T-cell (primary cell): ENCODE measurements at regions not wholly inside any gene's neighbourhood (a gene's known extent, or its start where the extent isn't known, plus 50 kb on each side); places are given as distances from the start of the nearest gene placed in this dataset.

Experiments
- ATAC-seq, 4 experiments: fragments of 200-7000 bp in 3 of 4; fragments of 150-1000 bp in 1 of 4; cut with Tn5 transposase; replicated peaks in 1 of 4; 1 replicate in 3 of 4; 2 replicates in 1 of 4; pipeline ENCODE4 v1.10.0; 2021; ENCODE audit warnings: moderate library complexity in 3 of 4, mild to moderate bottlenecking in 2 of 4, moderate number of reproducible peaks in 1 of 4
- CTCF ChIA-PET, 2 donors: fragments of 300-600 bp; sonication (Branson Sonifier 250); formaldehyde crosslinking; loops; one replicate each; lab custom pipeline; 2022; ENCODE audit warnings: antibody characterized with exemption in 2 of 2; lab: Charles Lee
- POLR2A ChIA-PET, 2 donors: fragments of 300-600 bp; sonication (Branson Sonifier 250); formaldehyde crosslinking; loops; one replicate each; lab custom pipeline; 2022; ENCODE audit warnings: antibody characterized with exemption in 2 of 2; lab: Charles Lee
- DNase-seq, 35 experiments: peaks; one replicate each; pipeline versions ENCODE4 v3.0.0 to v3.0.0-alpha.2; 2013 to 2023
- H3K27ac ChIP-seq: one replicate; pipeline ENCODE4 v1.5.1; 2013; ENCODE audit warnings: low read length
- H3K27me3 ChIP-seq, 2 experiments: replicated peaks in 1 of 2; 1 replicate in 1 of 2; 2 replicates in 1 of 2; pipeline versions ENCODE4 v1.6.1 to v1.7.0; 2013; ENCODE audit warnings: low read length in 1 of 2, mixed read lengths in 1 of 2; ENCODE audit not compliant: control insufficient read depth in 2 of 2, insufficient read depth in 2 of 2; ENCODE audit errors: extremely low read depth in 1 of 2
- H3K36me3 ChIP-seq, 2 donors: 1 replicate in 1 of 2; 2 replicates in 1 of 2; pipeline versions ENCODE4 v1.6.1 to v1.7.0; 2013; ENCODE audit warnings: low read length in 1 of 2; ENCODE audit not compliant: control insufficient read depth in 2 of 2, insufficient read depth in 1 of 2; ENCODE audit errors: extremely low read depth in 1 of 2
- H3K4me1 ChIP-seq, 2 experiments: 1 replicate in 1 of 2; 2 replicates in 1 of 2; pipeline versions ENCODE4 v1.6.1 to v1.7.0; 2013; ENCODE audit warnings: low read length in 2 of 2, mixed read lengths in 1 of 2; ENCODE audit not compliant: insufficient read depth in 2 of 2, control insufficient read depth in 1 of 2; ENCODE audit errors: extremely low read depth in 1 of 2
- H3K4me3 ChIP-seq, 2 donors: 1 replicate in 1 of 2; 2 replicates in 1 of 2; pipeline versions ENCODE4 v1.5.1 to v1.7.0; 2013; ENCODE audit warnings: mild to moderate bottlenecking in 2 of 2, low read length in 1 of 2, moderate library complexity in 1 of 2; ENCODE audit not compliant: control insufficient read depth in 1 of 2; ENCODE audit errors: extremely low read depth in 1 of 2
- H3K9me3 ChIP-seq: 2 replicates; pipeline ENCODE4 v1.7.0; 2013
- H3K27ac Mint-ChIP-seq, 2 donors: one replicate each; pipeline ENCODE4 v1.8.0; 2020 to 2021; ENCODE audit warnings: mild to moderate bottlenecking in 2 of 2, mixed read lengths in 2 of 2
- H3K27me3 Mint-ChIP-seq, 2 donors: one replicate each; pipeline ENCODE4 v1.8.0; 2021 to 2022; ENCODE audit warnings: mixed read lengths in 2 of 2
- H3K36me3 Mint-ChIP-seq: one replicate; pipeline ENCODE4 v1.8.0; 2021; ENCODE audit warnings: mixed read lengths
- H3K4me1 Mint-ChIP-seq, 3 donors: one replicate each; pipeline ENCODE4 v1.8.0; 2020 to 2022; ENCODE audit warnings: mixed read lengths in 3 of 3, mild to moderate bottlenecking in 1 of 3
- H3K4me3 Mint-ChIP-seq, 3 donors: one replicate each; pipeline ENCODE4 v1.8.0; 2020 to 2022; ENCODE audit warnings: mild to moderate bottlenecking in 3 of 3, mixed read lengths in 3 of 3, moderate library complexity in 3 of 3
- H3K9me3 Mint-ChIP-seq, 3 donors: one replicate each; pipeline ENCODE4 v1.8.0; 2020 to 2022; ENCODE audit warnings: mixed read lengths in 3 of 3
- WGBS: methylation state at CpG from one replicate; pipeline ENCODE4 v1.1.5; 2013; ENCODE audit warnings: missing lambda C conversion rate; ENCODE audit not compliant: insufficient coverage; 5-methylcytosine and 5-hydroxymethylcytosine counted together

DNA sequence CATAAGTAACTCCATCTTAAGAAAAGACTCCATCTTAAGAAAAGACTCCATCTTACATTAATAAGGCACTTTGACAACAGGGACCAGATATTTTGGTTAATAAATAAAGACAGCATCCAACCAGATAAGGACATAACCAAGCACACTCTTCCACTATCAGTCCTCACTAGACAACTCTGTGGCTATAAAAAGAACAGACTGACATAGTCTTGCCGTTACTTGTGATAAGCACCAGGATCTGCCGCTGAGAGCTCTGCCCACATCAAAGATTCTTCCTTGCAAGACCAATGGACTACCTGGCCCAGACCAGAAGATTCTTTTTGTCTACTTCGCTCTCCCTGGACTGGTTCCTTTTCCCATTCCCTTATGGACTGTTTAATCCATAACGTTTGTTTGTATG, 667.4 kb downstream of the NYAP2 start:
- Mint-ChIP-seq H3K27ac (no peak overlapping the region), H3K4me3 (no peak overlapping the region), H3K4me1 (no peaks in the 10 kb centered on the region), H3K9me3 (no peaks in the 10 kb centered on the region), H3K36me3 (no peaks in the 10 kb centered on the region), H3K27me3 (no peaks in the 10 kb centered on the region)
- ATAC-seq (no peak), DNase-seq (no peak)
- Histone ChIP-seq H3K27ac (no peak overlapping the region), H3K27me3 (no peaks in the 10 kb centered on the region), H3K9me3 (no peaks in the 10 kb centered on the region), H3K4me3 (no peak overlapping the region), H3K4me1 (no peaks in the 10 kb centered on the region), H3K36me3 (no peaks in the 10 kb centered on the region)
- ChIA-PET CTCF (no interaction called here), POLR2A (no interaction called here)
- 53% methylated on average over 2 of the region's 4 CpGs for WGBS

DNA sequence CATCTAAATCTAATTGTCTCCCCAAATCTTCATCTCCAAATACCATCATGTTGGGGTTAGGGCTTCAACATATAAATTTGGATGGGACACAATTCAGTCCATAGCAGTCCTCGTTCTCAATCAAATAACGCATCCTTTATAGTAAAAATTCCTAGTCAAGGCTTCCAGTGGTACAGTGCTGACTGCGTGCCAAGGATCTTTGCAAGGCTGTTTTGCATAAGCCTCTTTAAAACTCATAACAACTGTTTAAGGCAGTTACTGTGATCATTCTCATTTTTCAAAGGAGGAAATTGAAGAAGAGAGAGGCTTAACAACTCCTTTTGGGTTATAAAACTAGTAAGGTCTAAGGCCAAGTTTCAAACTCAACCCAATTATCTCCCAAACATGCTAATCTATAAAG, 666.9 kb downstream of the NYAP2 start:
- no CpG with 5 or more reads among the region's 3 CpGs for WGBS
- no peak overlapping the region for H3K4me3 ChIP-seq
- CTCF ChIA-PET, result no interaction called here

DNA sequence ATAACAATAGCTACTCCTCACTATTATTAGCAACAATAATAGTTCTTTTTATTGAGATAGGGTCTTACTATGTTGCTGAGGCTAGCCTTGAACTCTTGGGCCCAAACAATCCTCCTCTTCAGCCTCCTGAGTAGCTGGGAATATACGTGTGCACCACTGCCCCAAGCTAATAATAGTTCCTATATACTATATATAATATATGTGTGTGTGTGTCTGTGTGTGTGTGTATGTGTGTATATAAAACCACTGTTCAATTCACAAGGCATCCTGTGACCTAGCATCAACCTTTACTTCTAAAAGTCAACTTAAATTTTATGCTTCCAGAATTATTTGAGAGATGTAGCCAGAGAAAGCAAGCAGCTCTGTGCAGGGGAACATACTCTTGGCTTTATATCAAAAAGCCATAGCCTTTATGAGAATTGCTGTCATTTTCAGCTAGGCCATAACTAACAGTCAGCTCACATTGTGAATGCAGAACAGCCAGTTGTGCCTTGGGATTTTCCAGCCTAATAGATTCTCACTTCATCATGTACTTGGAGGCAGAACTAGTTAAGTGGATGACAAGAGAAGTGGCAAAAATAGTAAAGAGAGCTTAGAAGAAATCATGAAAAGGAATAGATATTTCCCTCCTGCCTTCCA, 665.5 kb downstream of the NYAP2 start:
- DNase-seq (no peak), ATAC-seq (no peak)
- Mint-ChIP-seq H3K4me3 (no peak overlapping the region), H3K36me3 (no peaks in the 10 kb centered on the region), H3K27ac (no peak overlapping the region), H3K27me3 (no peaks in the 10 kb centered on the region), H3K4me1 (no peaks in the 10 kb centered on the region), H3K9me3 (no peaks in the 10 kb centered on the region)
- Histone ChIP-seq H3K36me3 (no peaks in the 10 kb centered on the region), H3K27ac (no peak overlapping the region), H3K27me3 (no peaks in the 10 kb centered on the region), H3K9me3 (no peaks in the 10 kb centered on the region), H3K4me3 (no peak overlapping the region), H3K4me1 (no peaks in the 10 kb centered on the region)
- WGBS, result no CpG with 5 or more reads among the region's 1 CpG
- ChIA-PET POLR2A (no interaction called here), CTCF (no interaction called here)

More for the DNA sequence above, 666.9 kb downstream of the NYAP2 start:
- no peaks in the 10 kb centered on the region for H3K27me3 ChIP-seq
- ATAC-seq, result no peak
- no peak overlapping the region for H3K4me3 Mint-ChIP-seq
- H3K4me1 Mint-ChIP-seq, result no peaks in the 10 kb centered on the region
- no peaks in the 10 kb centered on the region for H3K36me3 ChIP-seq
- no peak overlapping the region for H3K27ac Mint-ChIP-seq
- no peaks in the 10 kb centered on the region for H3K27me3 Mint-ChIP-seq
- H3K9me3 ChIP-seq, result no peaks in the 10 kb centered on the region
- POLR2A ChIA-PET, result no interaction called here
- no peaks in the 10 kb centered on the region for H3K36me3 Mint-ChIP-seq
- no peaks in the 10 kb centered on the region for H3K9me3 Mint-ChIP-seq
- no peaks in the 10 kb centered on the region for H3K4me1 ChIP-seq
- no peak for DNase-seq
- no peak overlapping the region for H3K27ac ChIP-seq

DNA sequence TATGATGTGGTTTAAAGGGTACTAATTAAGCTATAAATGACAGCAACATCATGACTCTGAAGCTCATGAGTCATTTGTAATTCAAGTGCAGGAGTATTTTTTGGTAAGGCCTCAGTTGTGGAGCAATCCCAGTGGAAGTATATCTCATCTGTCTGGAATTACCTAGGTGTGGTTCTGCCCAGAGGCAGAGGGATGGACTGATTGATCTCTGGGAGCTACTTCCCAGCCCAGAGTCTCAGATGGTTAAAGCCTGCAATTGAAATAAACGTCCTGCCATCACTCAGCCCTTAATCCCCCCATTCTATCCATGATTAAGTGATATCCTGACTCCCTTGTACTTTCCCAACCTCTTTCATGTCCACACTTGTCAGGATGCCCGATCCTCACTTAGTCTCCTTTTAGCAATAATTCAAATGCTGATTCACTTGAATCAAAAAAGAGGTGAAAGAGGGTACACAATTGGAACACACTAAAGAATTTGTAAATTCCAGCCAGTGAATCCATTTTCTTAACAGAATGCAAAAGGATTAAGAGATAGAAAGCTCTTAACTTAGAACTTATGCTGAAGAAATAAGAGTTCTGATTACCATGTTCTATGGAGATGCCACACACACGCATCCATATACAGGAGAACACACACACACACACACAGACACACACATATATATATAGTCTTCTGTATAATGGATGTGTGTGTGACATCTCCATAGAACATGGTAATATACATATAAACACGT, 664.4 kb downstream of the NYAP2 start:
- no peaks in the 10 kb centered on the region for H3K36me3 Mint-ChIP-seq
- no peak for DNase-seq
- H3K27me3 Mint-ChIP-seq, result peaks cover 0 to 7% of the 10 kb centered on the region in 2 donors
- H3K4me1 Mint-ChIP-seq, result no peaks in the 10 kb centered on the region
- no peaks in the 10 kb centered on the region for H3K9me3 Mint-ChIP-seq
- Histone ChIP-seq H3K27me3 (no peaks in the 10 kb centered on the region), H3K36me3 (no peaks in the 10 kb centered on the region), H3K4me3 (no peak overlapping the region), H3K4me1 (no peaks in the 10 kb centered on the region), H3K27ac (no peak overlapping the region), H3K9me3 (no peaks in the 10 kb centered on the region)
- no peak overlapping the region for H3K4me3 Mint-ChIP-seq
- ChIA-PET CTCF (no interaction called here), POLR2A (no interaction called here)
- 29% methylated on average over 1 of the region's 4 CpGs for WGBS
- no peak for ATAC-seq
- H3K27ac Mint-ChIP-seq, result no peak overlapping the region

DNA sequence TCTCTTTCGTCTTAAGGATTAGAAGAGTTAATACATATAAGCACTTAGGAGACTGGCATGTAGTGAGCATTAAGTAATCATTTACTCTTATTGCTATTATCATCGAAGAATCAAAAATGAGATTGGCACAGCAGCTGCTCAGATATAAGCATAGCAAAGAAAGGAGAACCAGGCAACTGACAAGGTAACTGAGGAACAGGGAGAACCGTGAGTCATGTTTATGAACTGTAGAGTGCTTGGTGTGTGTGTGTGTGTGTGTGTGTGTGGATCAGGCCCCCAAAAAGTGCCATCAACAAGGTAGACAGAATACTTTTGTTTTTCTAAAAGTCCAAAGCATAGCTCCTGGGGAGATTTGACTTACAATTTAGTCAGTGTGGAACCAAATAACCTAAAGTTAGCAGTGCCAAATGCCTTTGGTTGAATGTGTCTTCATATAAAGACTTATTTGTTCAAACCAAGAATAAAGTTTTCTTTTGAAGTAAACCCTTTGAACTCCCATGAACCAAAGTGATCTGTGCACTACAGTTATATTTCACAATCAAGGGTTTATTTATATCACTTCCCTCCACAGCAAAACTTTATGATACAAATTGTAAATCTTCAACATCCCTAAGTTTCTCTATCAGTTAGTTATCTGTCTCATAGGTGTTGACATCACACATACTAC, 660.6 kb downstream of the NYAP2 start:
- Mint-ChIP-seq H3K4me3 (no peak overlapping the region), H3K27ac (no peak overlapping the region), H3K4me1 (no peaks in the 10 kb centered on the region), H3K36me3 (no peaks in the 10 kb centered on the region), H3K9me3 (no peaks in the 10 kb centered on the region), H3K27me3 (peaks cover 0 to 7% of the 10 kb centered on the region in 2 donors)
- Histone ChIP-seq H3K36me3 (no peaks in the 10 kb centered on the region), H3K27me3 (no peaks in the 10 kb centered on the region), H3K27ac (no peak overlapping the region), H3K4me1 (no peaks in the 10 kb centered on the region), H3K9me3 (no peaks in the 10 kb centered on the region), H3K4me3 (no peak overlapping the region)
- POLR2A ChIA-PET, result no interaction called here
- no peak for ATAC-seq
- 67% methylated on average over 1 of the region's 3 CpGs for WGBS
- CTCF ChIA-PET, result interaction anchor here in 1 of 2 donors (0.6 kb wide), 1 partner anchor 60 kb away, joined by 3 read pairs; no protein-coding TSS in a partner anchor
- DNase-seq, result no peak

DNA sequence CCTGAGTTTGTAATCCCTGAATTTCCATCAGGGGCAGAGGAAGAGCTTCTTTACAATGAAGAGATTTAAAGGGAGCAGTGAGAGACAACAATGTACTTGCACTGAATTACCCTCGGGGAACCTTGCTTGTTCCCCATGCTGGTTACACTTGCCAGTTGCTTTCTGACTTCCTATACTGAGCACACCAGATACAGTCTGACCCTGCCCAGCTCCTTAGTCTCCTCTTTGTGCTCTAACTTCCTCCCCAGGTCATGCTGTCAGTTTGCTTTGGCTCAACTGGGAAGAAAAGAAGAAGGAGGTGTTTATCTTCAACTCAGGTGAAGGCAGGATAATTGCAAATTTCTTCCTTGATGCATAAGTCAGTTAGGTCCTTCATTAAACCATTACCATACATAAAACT, 658.4 kb downstream of the NYAP2 start:
- no peaks in the 10 kb centered on the region for H3K36me3 Mint-ChIP-seq
- DNase-seq (no peak), ATAC-seq (no peak)
- Histone ChIP-seq H3K9me3 (no peaks in the 10 kb centered on the region), H3K27ac (no peak overlapping the region), H3K4me3 (no peak overlapping the region), H3K4me1 (no peaks in the 10 kb centered on the region), H3K27me3 (no peaks in the 10 kb centered on the region), H3K36me3 (no peaks in the 10 kb centered on the region)
- no peaks in the 10 kb centered on the region for H3K4me1 Mint-ChIP-seq
- H3K9me3 Mint-ChIP-seq, result no peaks in the 10 kb centered on the region
- peaks cover 0 to 7% of the 10 kb centered on the region in 2 donors for H3K27me3 Mint-ChIP-seq
- no peak overlapping the region for H3K27ac Mint-ChIP-seq
- 38% methylated on average over 1 of the region's 1 CpG for WGBS
- ChIA-PET POLR2A (no interaction called here), CTCF (no interaction called here)
- no peak overlapping the region for H3K4me3 Mint-ChIP-seq
